GM19397 (cell line): ENCODE measurements at regions not wholly inside any gene's neighbourhood (a gene's known extent, or its start where the extent isn't known, plus 50 kb on each side); places are given as distances from the start of the nearest gene placed in this dataset.
"Not testable (repeated sequence)": the region's sequence is repeated elsewhere in the genome, so short reads cannot be mapped to it uniquely, and the experiment has no call there.

ENCODE experiments used
- ATAC-seq: cut with Tn5 transposase; IDR thresholded peaks from one replicate; pipeline ENCODE4 v1.9.1; 2021; ENCODE audit warnings: mild to moderate bottlenecking, moderate library complexity; ENCODE audit not compliant: unreplicated experiment

GRCh38 chrY:23695664-23696328, 352.0 kb downstream of the CDY1B start:
- ATAC-seq, result not testable (repeated sequence)

- ATAC-seq, result not testable (repeated sequence)
These were observed 365.9 kb downstream of the CDY1B start for GRCh38 chrY:23681960-23682359.

GRCh38 chrY:23669858-23670257, 378.0 kb downstream of the CDY1B start:
- ATAC-seq, result not testable (repeated sequence)

- peak; percentile 55 for ATAC-seq
These were observed 403.0 kb downstream of the DAZ2 start for GRCh38 chrY:23622313-23622712.

GRCh38 chrY:23610449-23610848, 391.1 kb downstream of the DAZ2 start:
- ATAC-seq, result not testable (repeated sequence)

- peak; percentile 61 for ATAC-seq
These were observed 377.2 kb downstream of the DAZ2 start for GRCh38 chrY:23596509-23596908.

- ATAC-seq, result not testable (repeated sequence)
These were observed 370.9 kb downstream of the DAZ2 start for GRCh38 chrY:23590243-23590642.

- ATAC-seq, result not testable (repeated sequence)
These were observed 369.1 kb downstream of the DAZ2 start for GRCh38 chrY:23588409-23588808.
